KOPT-K1 (cell line): ENCODE measurements at regions not wholly inside any gene's neighbourhood (a gene's known extent, or its start where the extent isn't known, plus 50 kb on each side); places are given as distances from the start of the nearest gene placed in this dataset.

Experiments used
- H3K27ac ChIP-seq: fragments of 200-600 bp; sonication (generic); 2 replicates; pipeline ENCODE4 v1.5.1; 2016; ENCODE audit warnings: antibody characterized with exemption, mild to moderate bottlenecking, low read depth, low read length; ENCODE audit not compliant: poor library complexity, severe bottlenecking
- H3K36me3 ChIP-seq: fragments of 200-600 bp; sonication (generic); 2 replicates; pipeline ENCODE4 v1.5.1; 2017; ENCODE audit warnings: antibody characterized with exemption, mild to moderate bottlenecking, low read length, moderate library complexity; ENCODE audit not compliant: insufficient read depth
- H3K9me3 ChIP-seq: fragments of 200-600 bp; sonication (generic); 2 replicates; pipeline ENCODE4 v1.5.1; 2017; ENCODE audit warnings: antibody characterized with exemption, low read length, mild to moderate bottlenecking; ENCODE audit not compliant: insufficient read depth, poor library complexity, severe bottlenecking

GRCh38 chr12:19779395-19780056 lies 340.2 kb downstream of the AEBP2 start:
- Histone ChIP-seq H3K9me3 (no peaks in the 10 kb centered on the region), H3K27ac (no peak overlapping the region), H3K36me3 (no peaks in the 10 kb centered on the region)

- H3K9me3 ChIP-seq = no peaks in the 10 kb centered on the region
- no peak overlapping the region for H3K27ac ChIP-seq
- H3K36me3 ChIP-seq = no peaks in the 10 kb centered on the region
Measured at GRCh38 chr12:19780460-19780859, 341.2 kb downstream of the AEBP2 start.

- no peaks in the 10 kb centered on the region for H3K36me3 ChIP-seq
- H3K27ac ChIP-seq = no peak overlapping the region
- no peaks in the 10 kb centered on the region for H3K9me3 ChIP-seq
Measured at GRCh38 chr12:19783547-19784444, 344.5 kb downstream of the AEBP2 start.

- no peak overlapping the region for H3K27ac ChIP-seq
- no peaks in the 10 kb centered on the region for H3K36me3 ChIP-seq
- no peaks in the 10 kb centered on the region for H3K9me3 ChIP-seq
Measured at GRCh38 chr12:19792028-19792427, 352.7 kb downstream of the AEBP2 start.

GRCh38 chr12:19794116-19794515 lies 354.8 kb downstream of the AEBP2 start:
- Histone ChIP-seq H3K36me3 (no peaks in the 10 kb centered on the region), H3K9me3 (no peaks in the 10 kb centered on the region)

GRCh38 chr12:19799216-19799615 lies 359.9 kb downstream of the AEBP2 start:
- no peaks in the 10 kb centered on the region for H3K36me3 ChIP-seq
- no peak overlapping the region for H3K27ac ChIP-seq
- no peaks in the 10 kb centered on the region for H3K9me3 ChIP-seq

More at GRCh38 chr12:19794116-19794515, 354.8 kb downstream of the AEBP2 start:
- no peak overlapping the region for H3K27ac ChIP-seq

- Histone ChIP-seq H3K9me3 (no peaks in the 10 kb centered on the region), H3K36me3 (no peaks in the 10 kb centered on the region), H3K27ac (no peak overlapping the region)
Measured at GRCh38 chr12:19799895-19800602, 360.8 kb downstream of the AEBP2 start.

- Histone ChIP-seq H3K9me3 (no peaks in the 10 kb centered on the region), H3K27ac (no peak overlapping the region), H3K36me3 (no peaks in the 10 kb centered on the region)
Measured at GRCh38 chr12:19800884-19801283, 361.6 kb downstream of the AEBP2 start.

GRCh38 chr12:19801941-19802340 lies 362.6 kb downstream of the AEBP2 start:
- Histone ChIP-seq H3K36me3 (no peaks in the 10 kb centered on the region), H3K27ac (no peak overlapping the region)

GRCh38 chr12:19802915-19803314 lies 363.6 kb downstream of the AEBP2 start:
- H3K36me3 ChIP-seq = no peaks in the 10 kb centered on the region
- no peaks in the 10 kb centered on the region for H3K9me3 ChIP-seq
- H3K27ac ChIP-seq = no peak overlapping the region

More at GRCh38 chr12:19801941-19802340, 362.6 kb downstream of the AEBP2 start:
- H3K9me3 ChIP-seq = no peaks in the 10 kb centered on the region

- Histone ChIP-seq H3K36me3 (no peaks in the 10 kb centered on the region), H3K9me3 (no peaks in the 10 kb centered on the region), H3K27ac (no peak overlapping the region)
Measured at GRCh38 chr12:19804737-19805136, 365.4 kb downstream of the AEBP2 start.

- no peaks in the 10 kb centered on the region for H3K36me3 ChIP-seq
- H3K9me3 ChIP-seq = no peaks in the 10 kb centered on the region
- no peak overlapping the region for H3K27ac ChIP-seq
Measured at GRCh38 chr12:19808371-19808770, 369.1 kb downstream of the AEBP2 start.

- Histone ChIP-seq H3K36me3 (no peaks in the 10 kb centered on the region), H3K9me3 (no peaks in the 10 kb centered on the region), H3K27ac (no peak overlapping the region)
Measured at GRCh38 chr12:19810213-19810612, 370.9 kb downstream of the AEBP2 start.

- Histone ChIP-seq H3K9me3 (no peaks in the 10 kb centered on the region), H3K36me3 (no peaks in the 10 kb centered on the region), H3K27ac (no peak overlapping the region)
Measured at GRCh38 chr12:19811922-19812321, 372.6 kb downstream of the AEBP2 start.

GRCh38 chr12:19819231-19819630 lies 379.9 kb downstream of the AEBP2 start:
- no peak overlapping the region for H3K27ac ChIP-seq
- H3K9me3 ChIP-seq = no peaks in the 10 kb centered on the region

More at GRCh38 chr12:19819231-19819630, 379.9 kb downstream of the AEBP2 start:
- H3K36me3 ChIP-seq = no peaks in the 10 kb centered on the region
